ENCODE measurements at regions not wholly inside any gene's neighbourhood (a gene's known extent, or its start where the extent isn't known, plus 50 kb on each side); places are given as distances from the start of the nearest gene placed in this dataset.

DNA sequence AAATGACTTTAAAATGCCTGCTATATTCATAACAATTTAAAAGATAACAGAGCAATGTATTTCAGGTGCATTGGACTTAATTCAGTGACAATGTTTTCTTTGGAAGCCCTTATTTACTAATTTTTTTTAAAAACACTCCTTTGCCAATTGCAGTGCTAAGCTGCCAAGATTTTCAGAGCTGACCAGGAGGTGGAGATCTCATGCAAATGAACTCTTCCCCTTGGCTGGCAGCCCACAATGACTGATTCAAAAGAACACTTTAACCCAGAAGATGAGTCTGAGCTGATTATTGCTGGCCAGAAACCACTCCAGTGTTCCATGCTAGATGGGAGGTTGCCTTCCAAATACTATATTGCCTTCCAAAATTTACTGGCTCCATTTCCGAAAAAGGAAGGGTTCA is 128.3 kb upstream of the CCNH start:
- ChIA-PET POLR2A (no interaction called here), CTCF (interaction anchor here (0.8 kb wide), 1 partner anchor 549 kb away, joined by 4 read pairs; no protein-coding TSS in a partner anchor)
- peak; percentile 19 for DNase-seq
- Histone ChIP-seq H3K79me2 (ENCODE audit: insufficient read depth) (no peaks in the 10 kb centered on the region), H3K9me2 (no peaks in the 10 kb centered on the region), H2AFZ (ENCODE audit: low read depth) (no peak overlapping the region), H3K4me2 (no peak overlapping the region), H4K20me1 (ENCODE audit: insufficient read depth) (no peaks in the 10 kb centered on the region), H3K4me1 (ENCODE audit: control insufficient read depth in 1 of 2, insufficient read depth in 2 of 2, low read depth in 1 of 2, low read length in 1 of 2) (no peaks in the 10 kb centered on the region; a peak in 1 of 4 replicates), H3K9ac (no peak overlapping the region), H3K27ac (ENCODE audit: low read depth in 2 of 2, low read length in 1 of 2) (no peak overlapping the region), H3K9me3 (no peaks in the 10 kb centered on the region), H3K27me3 (ENCODE audit: insufficient read depth) (no peaks in the 10 kb centered on the region), H3F3A (replicated peaks; ENCODE audit: insufficient read depth) (no peaks in the 10 kb centered on the region), H3K36me3 (replicated peaks in 1 of 2; ENCODE audit: control insufficient read depth in 1 of 2, insufficient read depth in 2 of 2, low read length in 1 of 2) (no peaks in the 10 kb centered on the region), H3K4me3 (ENCODE audit: low read depth in 2 of 2, low read length in 1 of 2) (no peak overlapping the region)
- TF ChIP-seq RCOR1 (IDR thresholded peaks at IDR 0.05; ENCODE audit: low read length) = no peak
- TF ChIP-seq EZH2phosphoT487 (IDR thresholded peaks at IDR 0.05; ENCODE audit: borderline replicate concordance, low read depth) = no peak
- no peak for TF ChIP-seq NFIC (IDR thresholded peaks at IDR 0.05; ENCODE audit: borderline replicate concordance)
- TF ChIP-seq, protein P1, sequence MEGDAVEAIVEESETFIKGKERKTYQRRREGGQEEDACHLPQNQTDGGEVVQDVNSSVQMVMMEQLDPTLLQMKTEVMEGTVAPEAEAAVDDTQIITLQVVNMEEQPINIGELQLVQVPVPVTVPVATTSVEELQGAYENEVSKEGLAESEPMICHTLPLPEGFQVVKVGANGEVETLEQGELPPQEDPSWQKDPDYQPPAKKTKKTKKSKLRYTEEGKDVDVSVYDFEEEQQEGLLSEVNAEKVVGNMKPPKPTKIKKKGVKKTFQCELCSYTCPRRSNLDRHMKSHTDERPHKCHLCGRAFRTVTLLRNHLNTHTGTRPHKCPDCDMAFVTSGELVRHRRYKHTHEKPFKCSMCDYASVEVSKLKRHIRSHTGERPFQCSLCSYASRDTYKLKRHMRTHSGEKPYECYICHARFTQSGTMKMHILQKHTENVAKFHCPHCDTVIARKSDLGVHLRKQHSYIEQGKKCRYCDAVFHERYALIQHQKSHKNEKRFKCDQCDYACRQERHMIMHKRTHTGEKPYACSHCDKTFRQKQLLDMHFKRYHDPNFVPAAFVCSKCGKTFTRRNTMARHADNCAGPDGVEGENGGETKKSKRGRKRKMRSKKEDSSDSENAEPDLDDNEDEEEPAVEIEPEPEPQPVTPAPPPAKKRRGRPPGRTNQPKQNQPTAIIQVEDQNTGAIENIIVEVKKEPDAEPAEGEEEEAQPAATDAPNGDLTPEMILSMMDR (IDR thresholded peaks at IDR 0.05) = peak; percentile 13; the same call in 1 of the 2 replicates
- no peak for TF ChIP-seq FOXM1 (IDR thresholded peaks at IDR 0.05; ENCODE audit: low read depth)
- no peak for TF ChIP-seq RXRA (IDR thresholded peaks at IDR 0.05; ENCODE audit: borderline replicate concordance, low read depth)
- TF ChIP-seq YY1 (IDR thresholded peaks at IDR 0.05; ENCODE audit: low read depth) = no peak
- no peak for TF ChIP-seq MXI1 (IDR thresholded peaks at IDR 0.05; ENCODE audit: low read depth, low read length)
- no peak for TF ChIP-seq MEF2A (IDR thresholded peaks at IDR 0.05; ENCODE audit: borderline replicate concordance, low read depth)
- TF ChIP-seq GATA2 (CRISPR knock-in tag; IDR thresholded peaks at IDR 0.05) = peak; percentile 19; the same call in 1 of the 2 replicates
- no peak for TF ChIP-seq GABPA (IDR thresholded peaks at IDR 0.05; ENCODE audit: low read depth)
- peak; percentile 62 for TF ChIP-seq RAD21 (IDR thresholded peaks at IDR 0.05; ENCODE audit: low read length)
- TF ChIP-seq, protein P2, sequence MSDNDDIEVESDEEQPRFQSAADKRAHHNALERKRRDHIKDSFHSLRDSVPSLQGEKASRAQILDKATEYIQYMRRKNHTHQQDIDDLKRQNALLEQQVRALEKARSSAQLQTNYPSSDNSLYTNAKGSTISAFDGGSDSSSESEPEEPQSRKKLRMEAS (IDR thresholded peaks at IDR 0.05; ENCODE audit: low read depth) = no peak
- no peak for TF ChIP-seq POLR2AphosphoS5 (IDR thresholded peaks at IDR 0.05; ENCODE audit: low read depth, low read length)
- no peak for TF ChIP-seq PBX3 (IDR thresholded peaks at IDR 0.05)
- TF ChIP-seq CHD2 (IDR thresholded peaks at IDR 0.05; ENCODE audit: low read length, partially characterized antibody) = no peak
- whole genome bisulfite sequencing (ENCODE audit: low lambda C conversion rate) = 3% methylated on average over 1 of the region's 1 CpG

DNA sequence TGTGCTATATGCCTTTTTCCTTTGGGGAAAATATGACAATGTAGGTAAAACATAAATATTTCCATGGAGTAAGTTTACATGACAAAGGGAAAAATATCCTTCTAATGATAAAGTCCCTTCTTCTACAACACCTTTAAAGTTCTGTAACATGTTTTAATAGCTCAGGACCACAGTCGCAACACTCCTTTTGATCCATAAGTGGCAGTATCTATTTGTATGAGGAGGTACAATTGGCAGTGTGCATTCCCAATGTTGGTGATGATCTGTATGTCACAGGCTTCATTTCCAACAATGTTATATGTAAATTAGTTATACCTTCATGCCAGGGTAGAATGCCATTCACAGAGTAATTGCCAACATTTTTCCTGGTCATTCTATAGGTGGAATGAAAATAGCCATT is 127.1 kb upstream of the CCNH start:
- TF ChIP-seq RAD21 (IDR thresholded peaks at IDR 0.05; ENCODE audit: low read length) = peak; percentile 56
- TF ChIP-seq REST (IDR thresholded peaks at IDR 0.05; ENCODE audit: low read depth, low read length) = no peak
- peak; percentile 6; the same call in 1 of the 2 replicates for TF ChIP-seq SMC3 (IDR thresholded peaks at IDR 0.05; ENCODE audit: low read depth, low read length)
- ChIA-PET CTCF (interaction anchor here (0.8 kb wide), 1 partner anchor 70 kb away, joined by 4 read pairs; no protein-coding TSS in a partner anchor), POLR2A (no interaction called here)
- Histone ChIP-seq H3K36me3 (replicated peaks in 1 of 2; ENCODE audit: control insufficient read depth in 1 of 2, insufficient read depth in 2 of 2, low read length in 1 of 2) (no peaks in the 10 kb centered on the region), H3K79me2 (ENCODE audit: insufficient read depth) (no peaks in the 10 kb centered on the region), H3K9me3 (no peaks in the 10 kb centered on the region), H3K9me2 (no peaks in the 10 kb centered on the region), H4K20me1 (ENCODE audit: insufficient read depth) (no peaks in the 10 kb centered on the region), H3K27ac (ENCODE audit: low read depth in 2 of 2, low read length in 1 of 2) (no peak overlapping the region), H3K4me2 (no peak overlapping the region), H3K9ac (no peak overlapping the region), H2AFZ (ENCODE audit: low read depth) (no peak overlapping the region), H3K27me3 (ENCODE audit: insufficient read depth) (no peaks in the 10 kb centered on the region), H3F3A (replicated peaks; ENCODE audit: insufficient read depth) (no peaks in the 10 kb centered on the region), H3K4me1 (ENCODE audit: control insufficient read depth in 1 of 2, insufficient read depth in 2 of 2, low read depth in 1 of 2, low read length in 1 of 2) (no peaks in the 10 kb centered on the region; a peak in 1 of 4 replicates), H3K4me3 (ENCODE audit: low read depth in 2 of 2, low read length in 1 of 2) (no peak overlapping the region)
- 70% methylated on average over 1 of the region's 1 CpG for WGBS (ENCODE audit: low lambda C conversion rate)
- DNase-seq = no peak

Data from SK-N-SH (cell line).